ENCODE measurements at regions not wholly inside any gene's neighbourhood (a gene's known extent, or its start where the extent isn't known, plus 50 kb on each side); places are given as distances from the start of the nearest gene placed in this dataset.

DNA sequence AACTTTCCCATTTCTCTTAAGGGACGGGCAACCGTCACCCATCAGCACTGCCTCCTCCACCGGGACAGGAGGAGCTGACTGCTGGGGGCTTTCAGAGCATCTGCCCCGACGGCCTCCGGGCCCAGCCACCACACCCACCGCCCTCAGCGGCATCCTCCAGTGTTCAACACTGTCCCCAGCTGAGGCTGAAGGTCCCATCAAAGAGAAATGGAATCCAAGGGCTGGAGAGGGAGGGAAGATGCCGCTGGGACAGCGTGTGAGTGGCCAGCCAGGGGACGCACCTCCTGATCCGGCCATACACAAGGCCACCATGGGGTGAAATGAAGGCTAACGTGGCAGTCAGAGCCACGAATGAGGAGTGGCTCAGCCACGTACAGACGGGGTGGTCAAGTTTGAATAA, 153.6 kb upstream of the PPP2R2D start:
- TF ChIP-seq POLR2A (IDR thresholded peaks at IDR 0.05) = no peak
- TF ChIP-seq, protein P1, sequence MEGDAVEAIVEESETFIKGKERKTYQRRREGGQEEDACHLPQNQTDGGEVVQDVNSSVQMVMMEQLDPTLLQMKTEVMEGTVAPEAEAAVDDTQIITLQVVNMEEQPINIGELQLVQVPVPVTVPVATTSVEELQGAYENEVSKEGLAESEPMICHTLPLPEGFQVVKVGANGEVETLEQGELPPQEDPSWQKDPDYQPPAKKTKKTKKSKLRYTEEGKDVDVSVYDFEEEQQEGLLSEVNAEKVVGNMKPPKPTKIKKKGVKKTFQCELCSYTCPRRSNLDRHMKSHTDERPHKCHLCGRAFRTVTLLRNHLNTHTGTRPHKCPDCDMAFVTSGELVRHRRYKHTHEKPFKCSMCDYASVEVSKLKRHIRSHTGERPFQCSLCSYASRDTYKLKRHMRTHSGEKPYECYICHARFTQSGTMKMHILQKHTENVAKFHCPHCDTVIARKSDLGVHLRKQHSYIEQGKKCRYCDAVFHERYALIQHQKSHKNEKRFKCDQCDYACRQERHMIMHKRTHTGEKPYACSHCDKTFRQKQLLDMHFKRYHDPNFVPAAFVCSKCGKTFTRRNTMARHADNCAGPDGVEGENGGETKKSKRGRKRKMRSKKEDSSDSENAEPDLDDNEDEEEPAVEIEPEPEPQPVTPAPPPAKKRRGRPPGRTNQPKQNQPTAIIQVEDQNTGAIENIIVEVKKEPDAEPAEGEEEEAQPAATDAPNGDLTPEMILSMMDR (IDR thresholded peaks at IDR 0.05) = no peak
